A549 (cell line): ENCODE measurements at regions not wholly inside any gene's neighbourhood (a gene's known extent, or its start where the extent isn't known, plus 50 kb on each side); places are given as distances from the start of the nearest gene placed in this dataset.

Source experiments
- BHLHE40 ChIP-seq: IDR thresholded peaks from 2 replicates; pipeline ENCODE4 v1.6.1; 2012; ENCODE audit warnings: low read depth, low read length, inconsistent platforms
- CHD4 ChIP-seq: fragments of 200-600 bp; sonication (generic); IDR thresholded peaks from 2 replicates; pipeline ENCODE4 v1.6.1; 2016; ENCODE audit warnings: antibody characterized with exemption, mild to moderate bottlenecking, borderline replicate concordance
- ESRRA ChIP-seq: fragments of 150-350 bp; IDR thresholded peaks from 2 replicates; pipeline ENCODE4 v1.6.1; 2014; ENCODE audit warnings: mild to moderate bottlenecking, low read length, borderline replicate concordance
- HDAC2 ChIP-seq: fragments of 200-600 bp; sonication (generic); IDR thresholded peaks from 2 replicates; pipeline ENCODE4 v1.6.1; 2016
- RAD21 ChIP-seq, 2 experiments: fragments of >200 bp in 1 of 2; sonication (Bioruptor Twin) in 1 of 2; formaldehyde crosslinking in 1 of 2; IDR thresholded peaks in 1 of 2; conservative IDR thresholded peaks in 1 of 2; 2 replicates in 1 of 2; 3 replicates in 1 of 2; pipeline ENCODE4 v1.6.1; 2012 to 2018; ENCODE audit warnings: inconsistent platforms in 1 of 2
- RCOR1 ChIP-seq: fragments of 150-350 bp; IDR thresholded peaks from 2 replicates; pipeline ENCODE4 v1.6.1; 2014; ENCODE audit warnings: antibody characterized with exemption, low read length, low read depth
- RFX5 ChIP-seq: fragments of 450-650 bp; IDR thresholded peaks from 2 replicates; pipeline ENCODE4 v1.7.1; 2014; ENCODE audit warnings: antibody characterized with exemption, mild to moderate bottlenecking, moderate library complexity
- SMC3 ChIP-seq: fragments of >200 bp; sonication (Bioruptor Twin); formaldehyde crosslinking; IDR thresholded peaks from 3 replicates; pipeline ENCODE4 v1.6.1; 2018; ENCODE audit warnings: inconsistent platforms
- TF ChIP-seq, protein P1 (sequence below): fragments of >200 bp; sonication (Bioruptor Twin); formaldehyde crosslinking; IDR thresholded peaks from 3 replicates; pipeline ENCODE4 v1.5.1; 2016

DNA sequence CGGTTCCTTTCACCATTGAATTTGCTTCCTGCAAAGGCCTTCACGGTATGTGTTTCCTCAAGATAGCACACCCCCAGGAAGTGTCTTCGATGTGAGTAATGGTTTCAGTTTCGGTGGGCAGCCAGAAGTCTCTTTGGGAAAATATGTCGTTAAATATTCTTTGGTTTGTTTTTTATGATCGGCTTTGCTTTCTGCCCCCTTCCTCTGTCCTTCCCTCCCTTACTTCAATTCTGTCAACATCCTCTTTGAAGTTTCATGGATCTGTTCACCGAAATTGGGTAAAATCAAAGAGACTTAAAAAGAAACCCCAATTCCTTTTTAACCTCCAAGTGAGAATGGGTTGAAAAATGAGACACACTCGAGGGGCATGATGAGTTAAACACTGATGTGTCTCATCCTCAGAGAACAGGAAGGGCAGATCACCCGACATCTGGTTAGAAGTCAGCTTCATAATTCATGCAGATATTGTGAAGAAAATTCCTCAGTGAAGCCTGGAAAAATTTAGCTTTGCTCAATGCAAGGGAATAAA lies 170.8 kb upstream of the HABP2 start:
- TF ChIP-seq HDAC2 (no peak), RCOR1 (no peak), RAD21 (conservative IDR thresholded peaks at IDR 0.05 in 1 of 2, IDR thresholded peaks at IDR 0.05 in 1 of 2) (no peak), BHLHE40 (no peak), SMC3 (no peak), ESRRA (no peak), RFX5 (no peak), CHD4 (no peak)
- TF ChIP-seq, protein P1, sequence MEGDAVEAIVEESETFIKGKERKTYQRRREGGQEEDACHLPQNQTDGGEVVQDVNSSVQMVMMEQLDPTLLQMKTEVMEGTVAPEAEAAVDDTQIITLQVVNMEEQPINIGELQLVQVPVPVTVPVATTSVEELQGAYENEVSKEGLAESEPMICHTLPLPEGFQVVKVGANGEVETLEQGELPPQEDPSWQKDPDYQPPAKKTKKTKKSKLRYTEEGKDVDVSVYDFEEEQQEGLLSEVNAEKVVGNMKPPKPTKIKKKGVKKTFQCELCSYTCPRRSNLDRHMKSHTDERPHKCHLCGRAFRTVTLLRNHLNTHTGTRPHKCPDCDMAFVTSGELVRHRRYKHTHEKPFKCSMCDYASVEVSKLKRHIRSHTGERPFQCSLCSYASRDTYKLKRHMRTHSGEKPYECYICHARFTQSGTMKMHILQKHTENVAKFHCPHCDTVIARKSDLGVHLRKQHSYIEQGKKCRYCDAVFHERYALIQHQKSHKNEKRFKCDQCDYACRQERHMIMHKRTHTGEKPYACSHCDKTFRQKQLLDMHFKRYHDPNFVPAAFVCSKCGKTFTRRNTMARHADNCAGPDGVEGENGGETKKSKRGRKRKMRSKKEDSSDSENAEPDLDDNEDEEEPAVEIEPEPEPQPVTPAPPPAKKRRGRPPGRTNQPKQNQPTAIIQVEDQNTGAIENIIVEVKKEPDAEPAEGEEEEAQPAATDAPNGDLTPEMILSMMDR = no peak
